ENCODE measurements at regions not wholly inside any gene's neighbourhood (a gene's known extent, or its start where the extent isn't known, plus 50 kb on each side); places are given as distances from the start of the nearest gene placed in this dataset.

DNA sequence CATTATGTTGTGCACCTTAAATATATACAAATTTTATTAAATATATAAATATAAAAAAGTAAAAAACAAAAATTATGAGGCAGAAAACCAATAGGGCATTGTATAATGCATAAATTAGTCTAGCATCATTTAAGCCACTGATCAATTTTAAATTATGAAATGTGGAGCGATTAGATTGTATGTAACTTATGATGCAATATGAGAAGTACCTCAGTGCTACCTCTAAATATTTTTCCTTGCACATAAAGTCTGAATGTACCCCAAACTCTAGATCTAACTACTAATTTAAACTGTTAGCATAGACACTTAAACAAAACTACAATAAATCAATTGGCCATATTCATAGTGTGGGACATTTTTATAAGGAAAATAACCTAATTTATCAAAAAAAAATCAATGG, 1178.5 kb upstream of the MIR17HG start:
- DNase-seq (ENCODE audit: low read depth), result no peak

DNA sequence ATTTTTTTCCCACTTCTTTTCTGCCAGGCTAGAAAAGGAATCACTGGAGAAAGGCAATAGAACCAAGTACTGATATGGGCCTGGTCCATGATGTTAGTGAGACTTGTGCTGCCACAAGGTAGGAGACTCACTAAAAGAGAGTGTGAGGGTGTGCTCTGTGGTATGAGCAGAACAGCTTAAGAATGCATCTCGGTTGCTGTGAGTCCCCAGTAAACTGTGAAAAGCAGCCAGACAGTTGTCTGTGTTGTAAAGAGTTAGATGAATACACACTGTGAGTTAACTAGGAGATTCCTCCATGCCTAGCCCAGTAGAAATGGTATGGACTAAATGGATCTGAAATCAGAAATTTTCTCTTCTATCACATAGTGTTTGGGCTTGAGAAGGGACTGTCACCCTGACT, 1177.3 kb upstream of the MIR17HG start:
- DNase-seq (ENCODE audit: low read depth), result no peak

DNA sequence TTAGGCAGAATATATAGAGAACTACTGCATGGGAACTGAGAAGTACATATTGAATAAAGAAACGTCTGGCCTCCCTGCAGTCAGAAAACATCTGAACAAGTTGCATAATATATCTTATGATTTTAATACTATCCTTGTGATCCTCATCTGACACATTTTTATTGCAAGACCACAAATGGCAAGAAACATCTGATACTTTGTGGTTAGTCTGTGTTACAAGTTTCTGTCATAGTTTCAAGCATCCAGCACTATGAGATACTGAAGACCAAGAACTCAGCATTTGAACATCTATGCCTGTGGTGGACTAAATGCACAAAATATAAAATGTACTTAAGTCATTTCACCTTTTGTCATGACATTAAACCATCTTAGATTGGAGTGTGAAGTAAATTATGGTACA, 1175.8 kb upstream of the MIR17HG start:
- peak; percentile 14 for DNase-seq (ENCODE audit: low read depth)

DNA sequence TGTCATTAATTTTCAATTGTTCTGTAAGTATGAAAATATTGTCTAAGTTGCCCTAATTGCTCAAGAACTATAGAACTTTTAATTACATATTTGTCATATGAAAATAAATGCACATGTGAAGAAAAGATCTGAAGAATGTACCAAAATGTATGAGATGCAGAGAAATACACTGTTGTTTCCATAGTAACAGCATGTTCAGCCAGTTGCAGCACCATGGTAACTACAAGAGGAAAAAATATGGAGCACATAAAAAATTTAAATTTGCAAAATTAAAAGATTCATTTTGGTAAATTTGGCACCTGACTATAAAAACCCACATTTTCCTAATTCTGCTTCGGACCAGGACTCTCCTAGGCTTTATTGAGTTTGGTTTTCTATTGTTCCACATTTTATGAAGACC, 1170.0 kb upstream of the MIR17HG start:
- DNase-seq (ENCODE audit: low read depth), result no peak

DNA sequence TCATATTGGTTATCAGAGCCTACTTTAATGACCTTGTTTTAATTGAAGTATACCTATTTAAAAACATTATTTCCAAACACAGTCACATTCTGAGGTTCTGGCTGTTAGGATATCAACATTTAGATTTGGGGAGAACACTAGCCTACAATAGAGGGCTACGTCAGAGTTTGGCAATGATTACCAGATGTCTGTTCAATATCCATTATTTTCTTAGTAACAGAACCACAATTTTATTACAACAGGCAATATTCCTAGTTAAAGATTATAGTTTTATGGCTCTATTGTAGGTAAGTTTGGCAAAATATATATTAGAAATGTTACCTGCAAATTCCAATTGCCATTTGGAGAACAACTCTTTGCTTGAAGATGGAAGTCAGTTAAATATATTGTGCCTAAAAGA, 1163.1 kb upstream of the MIR17HG start:
- DNase-seq (ENCODE audit: low read depth), result no peak

DNA sequence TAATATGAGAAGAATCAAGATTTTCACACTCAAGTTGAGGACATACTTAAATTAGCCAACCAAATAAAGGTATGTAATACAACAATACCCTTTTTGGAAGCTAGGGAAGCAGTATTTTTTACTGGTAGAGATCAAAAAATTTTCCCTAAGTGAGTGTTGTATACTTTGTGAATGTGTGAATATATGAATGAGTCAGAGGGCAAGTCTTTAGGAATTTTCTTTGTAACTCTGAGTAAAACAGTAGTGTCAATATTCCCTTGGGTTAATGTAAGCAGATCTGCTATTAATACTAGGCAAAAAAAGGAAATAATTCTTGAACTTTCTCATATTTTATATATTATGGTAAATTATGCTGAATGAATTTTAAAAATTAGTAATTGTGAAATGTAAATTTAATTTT, 1161.8 kb upstream of the MIR17HG start:
- DNase-seq (ENCODE audit: low read depth), result no peak

DNA sequence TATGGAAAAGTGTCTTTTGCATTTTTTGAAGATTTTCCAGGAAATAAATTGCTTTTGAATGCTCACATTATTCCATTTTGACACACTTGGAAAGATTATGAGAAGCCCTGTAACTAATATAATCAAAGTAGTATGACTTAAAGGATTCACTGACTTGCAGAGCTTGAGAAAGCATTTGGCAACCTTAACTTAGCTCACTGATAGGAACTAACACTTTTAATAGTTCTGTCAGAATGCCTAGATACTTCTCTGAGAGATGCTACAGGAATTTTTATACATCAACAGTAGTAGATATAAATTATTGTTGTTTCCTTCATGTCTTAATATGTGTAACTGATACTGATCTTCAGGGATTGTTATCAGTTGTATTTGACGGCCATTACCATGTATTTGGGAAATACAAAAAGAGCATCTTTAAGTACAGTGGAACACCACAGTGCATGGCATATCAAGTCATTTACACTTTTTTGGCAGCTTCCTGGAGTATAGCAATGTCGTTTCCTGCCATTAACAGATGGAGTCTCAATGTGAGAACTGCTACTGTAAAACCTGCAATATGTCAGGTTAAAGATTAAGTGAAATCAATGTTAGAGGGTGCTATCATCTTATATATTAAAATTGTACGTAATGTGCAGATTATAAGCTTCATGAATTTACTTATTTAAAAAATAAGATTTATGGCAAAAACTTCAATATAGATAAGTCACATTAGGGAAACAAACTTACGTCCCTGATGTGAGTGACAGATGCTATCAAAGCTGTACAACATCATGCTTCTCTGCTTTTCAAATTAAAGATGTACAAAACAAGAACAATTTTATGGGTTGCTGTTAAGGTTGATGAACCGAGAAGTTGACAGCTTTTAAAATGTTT, 1159.8 kb upstream of the MIR17HG start:
- no peak for DNase-seq (ENCODE audit: low read depth)

DNA sequence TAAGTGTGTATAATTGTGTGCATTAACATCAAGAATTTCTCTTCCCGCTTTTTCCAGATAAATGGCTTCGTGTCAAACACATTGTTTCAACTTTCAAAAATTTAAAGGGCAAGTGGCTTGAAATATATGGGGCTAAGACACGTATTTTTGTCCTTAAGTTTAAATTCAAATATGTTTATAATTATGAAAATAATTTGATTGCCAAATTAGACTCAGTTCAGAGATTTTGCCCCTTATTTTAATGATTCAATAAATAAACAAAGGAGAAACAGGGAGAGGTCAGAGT, 1159.2 kb upstream of the MIR17HG start:
- no peak for DNase-seq (ENCODE audit: low read depth)

DNA sequence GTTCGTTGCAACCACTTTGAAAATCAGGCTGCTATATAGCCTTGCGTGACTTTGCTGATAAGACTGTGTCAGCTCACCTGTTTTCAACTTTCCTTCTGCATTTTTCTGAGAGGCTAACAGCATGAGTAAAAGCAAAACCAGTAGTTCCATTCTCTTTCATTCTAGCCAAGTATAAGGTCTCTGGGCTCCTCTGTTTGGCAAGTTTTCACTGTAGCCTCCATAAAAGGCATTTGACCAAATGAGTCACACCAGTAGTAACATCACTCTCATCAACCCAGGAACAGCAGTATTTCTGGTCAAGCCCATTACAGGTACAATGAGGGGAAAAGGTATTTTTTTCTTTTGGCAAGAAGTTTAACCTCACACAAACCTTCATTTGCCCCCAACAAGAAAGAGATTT, 1149.8 kb upstream of the MIR17HG start:
- no peak for DNase-seq (ENCODE audit: low read depth)

DNA sequence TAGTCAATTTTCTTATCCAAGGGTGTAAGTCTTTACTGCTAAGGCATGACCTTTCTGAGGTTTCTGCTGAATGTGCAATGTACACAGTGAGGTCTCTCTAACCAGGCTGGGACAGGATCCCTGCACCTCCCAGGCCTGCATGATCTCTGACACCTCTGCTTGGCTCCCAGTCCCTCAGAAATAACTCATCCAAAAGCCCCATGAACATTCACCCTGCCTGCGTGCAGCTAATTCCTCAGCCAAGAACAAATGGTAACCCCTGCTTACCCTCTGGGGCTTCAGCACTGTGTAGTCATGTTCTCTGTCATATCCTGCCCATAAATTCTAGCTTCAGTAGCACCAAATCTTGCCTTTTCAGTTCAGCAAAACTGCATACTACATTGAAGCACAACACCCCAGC, 1146.3 kb upstream of the MIR17HG start:
- DNase-seq (ENCODE audit: low read depth), result no peak

DNA sequence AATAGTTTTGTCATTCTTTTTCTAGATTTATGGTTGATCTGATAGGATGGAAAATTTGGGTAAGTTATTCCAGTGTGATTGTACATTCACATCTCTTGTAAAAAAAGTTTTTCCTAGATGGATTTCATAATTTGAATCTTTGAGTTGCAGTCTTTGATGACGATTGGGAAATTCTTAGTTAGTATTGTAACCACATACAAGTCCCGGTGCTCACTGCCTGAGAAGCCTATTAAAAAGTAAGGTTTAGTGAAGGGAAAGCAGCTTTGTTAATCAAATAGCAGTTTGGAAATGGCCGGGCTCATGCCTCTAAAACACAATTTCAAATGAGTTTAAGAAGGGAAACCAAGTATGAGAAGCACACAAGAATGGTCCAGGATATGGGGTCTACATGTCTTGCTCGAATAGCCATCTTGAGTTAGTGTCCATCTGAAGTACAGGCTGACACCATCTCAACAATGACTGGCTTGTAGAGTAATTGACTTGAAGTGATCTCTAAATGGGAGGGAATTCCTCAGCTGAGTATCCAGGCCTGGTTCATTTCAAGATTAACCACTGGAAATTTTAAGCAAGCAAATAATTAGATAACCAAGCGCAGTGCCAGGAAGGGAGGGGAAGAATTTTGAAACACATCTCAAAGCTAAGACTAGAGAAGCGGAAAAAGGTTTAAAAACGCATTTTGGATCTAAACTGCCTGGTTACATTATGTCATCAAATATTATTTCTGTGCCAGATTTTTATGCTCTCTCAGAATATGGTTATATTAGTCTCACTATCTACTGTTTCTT, 1145.6 kb upstream of the MIR17HG start:
- no peak for DNase-seq (ENCODE audit: low read depth)

DNA sequence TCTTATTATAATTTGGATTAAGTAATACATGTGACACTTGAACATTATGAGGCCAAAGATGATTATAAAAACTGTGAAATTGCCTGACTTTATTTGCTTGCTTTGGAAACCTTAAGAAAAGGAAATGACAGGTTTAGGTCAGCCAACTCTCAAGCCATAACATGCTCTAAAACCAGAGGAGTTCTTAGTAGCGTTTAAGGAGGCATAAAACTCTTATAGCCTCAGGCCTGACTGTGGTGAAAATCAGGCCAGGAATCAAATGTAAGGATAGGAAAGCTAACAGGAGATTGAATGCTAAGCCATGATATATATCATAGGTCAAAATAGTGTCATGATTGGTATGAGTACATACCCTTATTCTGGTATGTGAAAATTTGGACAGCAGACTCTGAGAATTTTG, 1142.4 kb upstream of the MIR17HG start:
- DNase-seq (ENCODE audit: low read depth), result no peak

DNA sequence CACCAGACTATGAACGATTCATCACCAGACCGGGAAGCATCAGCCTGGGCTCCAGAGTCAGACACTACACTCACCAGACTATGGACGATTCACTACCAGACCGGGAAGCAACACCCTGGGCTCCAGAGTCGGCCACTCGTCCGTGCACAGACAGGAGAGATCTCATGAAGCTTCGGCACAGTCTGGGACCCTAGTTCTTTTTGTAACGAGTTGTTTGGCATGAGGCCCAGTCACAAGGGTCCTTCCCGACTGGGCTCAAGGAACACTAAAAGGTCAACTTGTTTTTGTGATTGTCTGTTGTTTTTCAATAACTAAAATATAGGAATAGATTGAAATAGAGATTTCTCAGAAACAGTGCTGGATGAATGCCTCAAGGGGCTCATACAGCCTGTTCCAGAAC, 1141.6 kb upstream of the MIR17HG start:
- DNase-seq (ENCODE audit: low read depth), result no peak

DNA sequence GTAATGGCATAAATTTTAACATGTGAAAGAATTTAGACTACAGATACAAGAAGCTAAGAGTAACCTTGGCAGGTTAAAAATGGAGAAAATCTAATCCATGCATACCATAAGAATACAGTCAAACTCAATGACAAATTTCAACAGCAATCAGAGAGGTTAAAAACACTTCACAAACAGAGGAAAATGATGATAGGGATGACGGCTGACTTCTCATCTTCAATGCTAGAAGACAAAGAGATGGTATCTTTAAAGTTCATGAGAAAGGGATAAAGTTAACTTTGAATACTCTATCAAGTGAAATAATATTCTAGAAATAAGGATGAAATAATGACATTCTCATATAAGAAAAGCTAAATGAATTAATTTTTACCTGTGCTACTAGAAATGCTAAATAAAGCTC, 1130.2 kb upstream of the MIR17HG start:
- DNase-seq (ENCODE audit: low read depth), result no peak

DNA sequence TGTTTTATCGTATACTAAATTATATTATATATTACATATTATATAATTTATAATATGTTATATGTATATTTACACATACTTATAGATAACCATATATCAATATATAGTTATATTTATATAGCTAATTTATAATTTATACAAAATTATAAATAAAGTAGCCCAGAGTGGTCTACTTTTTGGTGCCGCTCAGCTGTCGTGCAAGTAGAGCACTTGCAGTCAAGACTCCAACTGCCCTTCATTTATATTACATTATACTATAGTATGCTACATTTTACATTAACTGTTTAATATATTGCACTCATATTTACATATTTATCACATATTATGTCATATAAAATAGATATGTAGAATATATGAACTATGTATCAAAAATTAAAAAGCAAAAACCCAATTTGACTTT, 1124.7 kb upstream of the MIR17HG start:
- no peak for DNase-seq (ENCODE audit: low read depth)

DNA sequence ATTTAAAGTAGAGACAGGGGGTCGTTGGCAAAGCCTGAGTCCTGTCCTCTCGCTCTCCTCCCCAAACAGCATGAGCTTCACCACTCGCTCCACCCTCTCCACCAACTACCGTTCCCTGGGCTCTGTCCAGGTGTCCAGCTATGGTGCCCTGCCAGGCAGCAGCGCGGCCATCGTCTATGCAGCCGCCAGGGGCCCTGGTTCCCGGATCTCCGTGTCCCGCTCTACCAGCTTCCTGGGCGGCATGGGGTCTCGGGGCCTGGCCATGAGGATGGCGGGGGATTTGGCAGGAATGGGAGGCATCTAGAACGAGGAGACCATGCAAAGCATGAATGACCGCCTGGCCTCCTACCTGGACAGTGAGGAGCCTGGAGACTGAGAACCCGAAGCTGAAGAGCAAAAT, 1117.2 kb upstream of the MIR17HG start:
- no peak for DNase-seq (ENCODE audit: low read depth)

DNA sequence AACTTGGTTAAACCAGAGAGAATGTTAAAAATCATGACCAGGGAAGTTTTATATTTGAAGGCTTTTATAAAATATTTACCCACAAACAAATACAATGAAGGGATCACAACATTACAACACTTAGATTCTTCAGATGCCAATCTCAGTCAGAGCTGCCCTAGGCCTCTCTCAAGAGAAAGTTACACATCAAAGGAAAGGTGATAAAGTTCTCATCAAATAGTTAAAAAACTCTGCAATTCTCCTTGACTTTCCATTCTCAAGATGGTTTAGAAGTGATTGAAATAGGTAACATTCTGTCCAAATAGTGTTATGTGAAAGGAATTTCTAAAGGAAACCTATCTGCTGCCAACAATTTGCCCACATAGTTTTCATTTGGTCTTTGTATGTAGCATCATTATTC, 1115.2 kb upstream of the MIR17HG start:
- no peak for DNase-seq (ENCODE audit: low read depth)

DNA sequence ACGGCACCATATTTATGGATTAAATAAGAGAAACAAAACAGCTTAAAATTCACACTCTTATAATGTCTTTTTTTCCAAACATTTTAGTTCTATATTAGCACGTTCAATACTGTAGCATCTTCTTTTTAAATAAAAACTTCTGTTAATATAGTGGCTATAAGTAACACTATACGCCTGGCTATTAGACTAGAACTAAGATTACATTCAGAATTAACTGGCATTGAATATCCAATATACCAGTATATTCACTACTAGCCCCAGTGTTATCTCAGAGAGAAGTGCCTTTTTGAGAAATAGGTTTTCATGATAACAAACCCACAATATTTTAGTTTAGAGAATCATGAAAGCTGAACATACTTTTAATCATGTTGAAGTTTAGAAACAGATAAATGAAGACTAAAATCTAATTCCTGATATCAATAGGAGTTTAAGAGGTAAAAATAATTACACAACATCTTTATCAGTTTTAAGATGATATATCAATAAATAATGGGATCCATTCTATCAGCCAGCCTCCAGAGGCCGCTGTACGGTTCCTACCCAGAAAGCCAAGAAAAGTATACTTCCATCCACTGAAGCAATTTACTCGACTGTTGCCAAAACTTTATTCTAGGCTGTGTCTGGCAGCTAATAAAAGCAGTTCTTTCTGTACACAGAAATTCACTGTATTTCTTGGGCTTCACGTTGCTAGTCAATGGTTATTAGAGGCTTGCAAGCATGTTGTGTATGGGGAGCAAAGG, 1113.4 kb upstream of the MIR17HG start:
- DNase-seq (ENCODE audit: low read depth), result no peak

DNA sequence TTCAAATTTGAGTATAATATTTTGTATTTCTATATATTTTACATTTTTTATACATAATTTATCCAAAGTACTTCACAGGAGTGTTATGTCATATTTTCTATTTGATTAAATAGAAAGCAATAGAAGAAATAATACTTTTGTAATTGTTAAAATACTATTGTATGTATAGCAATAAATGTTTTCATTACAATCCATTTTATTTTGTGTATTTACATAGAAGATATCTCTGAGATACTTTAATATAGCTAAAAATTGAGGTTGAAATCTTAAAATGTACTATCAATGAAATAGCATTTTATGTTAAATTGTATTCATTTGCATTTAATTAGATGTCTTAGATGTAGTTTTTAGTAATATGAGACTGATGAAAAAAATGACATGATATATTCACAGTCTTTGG, 1109.6 kb upstream of the MIR17HG start:
- no peak for DNase-seq (ENCODE audit: low read depth)

DNA sequence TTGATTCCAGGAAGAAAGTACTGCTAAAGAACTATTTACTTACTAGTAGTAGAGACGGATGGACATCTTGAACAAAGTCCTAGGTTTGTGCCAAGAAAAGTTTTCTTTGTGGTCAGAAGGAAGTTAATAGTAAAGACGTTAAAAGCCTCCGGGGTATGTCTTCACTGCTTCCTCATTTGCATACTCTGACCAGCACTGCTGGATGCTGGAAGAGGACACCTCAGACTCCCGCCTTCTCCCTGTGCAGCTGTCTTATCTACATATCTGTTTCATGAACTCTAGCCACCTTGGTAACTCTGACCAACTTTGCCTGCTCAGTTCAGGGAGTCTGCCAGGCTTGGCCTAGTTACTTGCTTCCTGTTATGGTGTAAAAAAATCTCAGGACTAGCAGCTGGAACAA, 1109.1 kb upstream of the MIR17HG start:
- no peak for DNase-seq (ENCODE audit: low read depth)

DNA sequence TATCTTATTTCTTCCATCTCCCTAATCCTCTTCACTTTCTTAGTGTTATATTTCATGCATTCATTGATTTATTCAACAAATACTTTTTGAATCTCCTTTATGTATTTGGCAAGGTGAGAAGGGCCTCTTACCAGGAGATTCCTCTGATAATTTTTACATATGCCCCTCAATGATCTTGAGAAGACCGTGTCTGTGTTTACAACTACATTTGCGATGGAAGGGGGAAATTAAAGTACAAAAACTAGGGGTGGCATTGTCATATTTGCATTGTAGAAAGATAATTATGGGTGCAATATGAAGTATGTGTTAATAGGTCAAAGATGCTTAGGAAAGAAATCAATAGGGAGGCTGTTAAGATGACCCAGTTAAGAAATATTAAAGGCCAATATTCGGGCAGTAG, 1108.4 kb upstream of the MIR17HG start:
- no peak for DNase-seq (ENCODE audit: low read depth)

DNA sequence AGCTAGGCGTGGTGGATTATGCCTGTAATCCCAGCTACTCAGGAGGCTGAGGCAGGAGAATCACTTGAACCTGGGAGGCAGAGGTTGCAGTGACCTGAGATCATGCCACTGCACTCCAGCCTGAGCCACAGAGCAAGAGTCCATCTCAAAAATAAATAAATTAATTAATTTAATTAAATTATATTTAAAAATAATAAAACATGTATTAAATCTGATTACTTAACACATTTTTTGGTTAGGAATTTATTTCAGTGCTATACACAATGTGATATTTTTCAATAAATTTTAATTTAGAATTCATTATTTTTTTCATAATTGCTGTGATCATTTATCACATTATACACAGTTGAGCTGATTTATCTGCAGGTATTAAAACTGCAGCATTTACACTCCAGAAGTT, 1101.5 kb upstream of the MIR17HG start:
- DNase-seq (ENCODE audit: low read depth), result no peak

DNA sequence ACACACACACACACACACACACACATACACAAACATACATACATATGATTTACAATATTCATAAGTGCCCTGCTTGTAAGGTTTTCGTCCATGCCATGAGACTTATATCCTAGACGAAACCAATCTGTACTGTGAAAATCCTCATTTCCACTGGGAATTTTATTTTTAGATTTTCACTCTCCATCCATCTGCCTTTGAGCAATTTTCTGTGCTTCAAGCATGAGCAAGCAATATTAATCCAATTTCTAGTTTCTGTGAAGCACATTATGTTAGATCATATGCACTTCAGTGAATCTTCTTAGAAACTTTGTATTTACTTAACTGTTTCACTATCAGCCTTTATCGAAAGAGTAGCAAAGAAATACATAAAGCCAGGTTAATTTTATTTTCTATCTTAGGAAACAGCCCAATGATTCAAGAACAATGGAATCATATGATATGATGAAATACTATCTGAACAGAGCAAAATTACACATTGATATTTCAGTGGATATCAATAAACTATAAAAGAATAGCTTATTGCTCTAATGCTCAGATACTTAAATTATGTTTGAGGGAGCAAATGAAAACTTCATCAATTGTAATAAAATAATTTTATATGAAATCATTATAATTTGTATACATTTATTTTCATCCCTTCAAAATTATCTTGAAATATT, 1100.7 kb upstream of the MIR17HG start:
- DNase-seq (ENCODE audit: low read depth), result no peak
